ENCODE measurements at regions not wholly inside any gene's neighbourhood (a gene's known extent, or its start where the extent isn't known, plus 50 kb on each side); places are given as distances from the start of the nearest gene placed in this dataset.

DNA sequence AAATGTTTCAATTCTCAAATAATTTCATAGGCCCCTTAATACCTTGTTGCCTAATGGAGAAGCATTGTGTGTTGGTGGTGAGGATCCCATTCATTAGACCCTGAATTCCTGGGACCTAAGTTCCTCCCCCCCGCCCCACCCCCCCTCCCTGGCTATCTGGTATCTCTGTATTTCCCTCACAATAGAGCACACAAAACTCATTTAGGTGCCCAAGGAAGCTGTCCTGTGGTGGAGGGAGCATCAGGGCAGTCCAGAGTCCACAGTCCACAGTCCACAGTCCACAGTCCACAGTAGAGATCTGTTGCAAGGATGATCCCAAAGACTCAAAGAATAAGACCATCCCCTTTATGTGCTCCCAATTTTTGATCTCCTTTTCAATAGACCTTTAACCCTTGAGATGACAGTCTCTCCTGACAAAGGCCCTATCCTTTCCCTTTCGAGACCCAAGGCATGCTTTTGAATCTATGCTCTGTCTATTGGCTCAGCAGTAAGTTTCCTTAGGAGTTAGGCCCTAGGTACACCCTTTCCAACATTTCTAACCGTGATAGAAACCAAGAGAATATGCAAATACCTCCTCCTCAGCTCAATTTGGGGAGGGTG, 123.9 kb downstream of the ZBTB18 start:
- TF ChIP-seq REPIN1 (tag by site-specific recombination; IDR thresholded peaks at IDR 0.05; ENCODE audit: low read depth): no peak
- TF ChIP-seq, protein P1, sequence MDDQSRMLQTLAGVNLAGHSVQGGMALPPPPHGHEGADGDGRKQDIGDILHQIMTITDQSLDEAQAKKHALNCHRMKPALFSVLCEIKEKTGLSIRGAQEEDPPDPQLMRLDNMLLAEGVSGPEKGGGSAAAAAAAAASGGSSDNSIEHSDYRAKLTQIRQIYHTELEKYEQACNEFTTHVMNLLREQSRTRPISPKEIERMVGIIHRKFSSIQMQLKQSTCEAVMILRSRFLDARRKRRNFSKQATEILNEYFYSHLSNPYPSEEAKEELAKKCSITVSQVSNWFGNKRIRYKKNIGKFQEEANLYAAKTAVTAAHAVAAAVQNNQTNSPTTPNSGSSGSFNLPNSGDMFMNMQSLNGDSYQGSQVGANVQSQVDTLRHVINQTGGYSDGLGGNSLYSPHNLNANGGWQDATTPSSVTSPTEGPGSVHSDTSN (CRISPR knock-in tag; IDR thresholded peaks at IDR 0.05): no peak
- no peak for TF ChIP-seq ZNF10 (tag by site-specific recombination; IDR thresholded peaks at IDR 0.05)
- TF ChIP-seq, protein P2, sequence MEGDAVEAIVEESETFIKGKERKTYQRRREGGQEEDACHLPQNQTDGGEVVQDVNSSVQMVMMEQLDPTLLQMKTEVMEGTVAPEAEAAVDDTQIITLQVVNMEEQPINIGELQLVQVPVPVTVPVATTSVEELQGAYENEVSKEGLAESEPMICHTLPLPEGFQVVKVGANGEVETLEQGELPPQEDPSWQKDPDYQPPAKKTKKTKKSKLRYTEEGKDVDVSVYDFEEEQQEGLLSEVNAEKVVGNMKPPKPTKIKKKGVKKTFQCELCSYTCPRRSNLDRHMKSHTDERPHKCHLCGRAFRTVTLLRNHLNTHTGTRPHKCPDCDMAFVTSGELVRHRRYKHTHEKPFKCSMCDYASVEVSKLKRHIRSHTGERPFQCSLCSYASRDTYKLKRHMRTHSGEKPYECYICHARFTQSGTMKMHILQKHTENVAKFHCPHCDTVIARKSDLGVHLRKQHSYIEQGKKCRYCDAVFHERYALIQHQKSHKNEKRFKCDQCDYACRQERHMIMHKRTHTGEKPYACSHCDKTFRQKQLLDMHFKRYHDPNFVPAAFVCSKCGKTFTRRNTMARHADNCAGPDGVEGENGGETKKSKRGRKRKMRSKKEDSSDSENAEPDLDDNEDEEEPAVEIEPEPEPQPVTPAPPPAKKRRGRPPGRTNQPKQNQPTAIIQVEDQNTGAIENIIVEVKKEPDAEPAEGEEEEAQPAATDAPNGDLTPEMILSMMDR (tag by site-specific recombination; IDR thresholded peaks at IDR 0.05): no peak
- TF ChIP-seq YY1 (tag by site-specific recombination; IDR thresholded peaks at IDR 0.05): no peak
- no peak for TF ChIP-seq ZNF121 (tag by site-specific recombination; IDR thresholded peaks at IDR 0.05)
- no peak for TF ChIP-seq ZNF837 (tag by site-specific recombination; IDR thresholded peaks at IDR 0.05)
- TF ChIP-seq, protein P3, sequence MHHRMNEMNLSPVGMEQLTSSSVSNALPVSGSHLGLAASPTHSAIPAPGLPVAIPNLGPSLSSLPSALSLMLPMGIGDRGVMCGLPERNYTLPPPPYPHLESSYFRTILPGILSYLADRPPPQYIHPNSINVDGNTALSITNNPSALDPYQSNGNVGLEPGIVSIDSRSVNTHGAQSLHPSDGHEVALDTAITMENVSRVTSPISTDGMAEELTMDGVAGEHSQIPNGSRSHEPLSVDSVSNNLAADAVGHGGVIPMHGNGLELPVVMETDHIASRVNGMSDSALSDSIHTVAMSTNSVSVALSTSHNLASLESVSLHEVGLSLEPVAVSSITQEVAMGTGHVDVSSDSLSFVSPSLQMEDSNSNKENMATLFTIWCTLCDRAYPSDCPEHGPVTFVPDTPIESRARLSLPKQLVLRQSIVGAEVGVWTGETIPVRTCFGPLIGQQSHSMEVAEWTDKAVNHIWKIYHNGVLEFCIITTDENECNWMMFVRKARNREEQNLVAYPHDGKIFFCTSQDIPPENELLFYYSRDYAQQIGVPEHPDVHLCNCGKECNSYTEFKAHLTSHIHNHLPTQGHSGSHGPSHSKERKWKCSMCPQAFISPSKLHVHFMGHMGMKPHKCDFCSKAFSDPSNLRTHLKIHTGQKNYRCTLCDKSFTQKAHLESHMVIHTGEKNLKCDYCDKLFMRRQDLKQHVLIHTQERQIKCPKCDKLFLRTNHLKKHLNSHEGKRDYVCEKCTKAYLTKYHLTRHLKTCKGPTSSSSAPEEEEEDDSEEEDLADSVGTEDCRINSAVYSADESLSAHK (tag by site-specific recombination; IDR thresholded peaks at IDR 0.05): no peak
- no peak for TF ChIP-seq ZNF830 (tag by site-specific recombination; IDR thresholded peaks at IDR 0.05; ENCODE audit: low read depth)
- TF ChIP-seq, protein P4, sequence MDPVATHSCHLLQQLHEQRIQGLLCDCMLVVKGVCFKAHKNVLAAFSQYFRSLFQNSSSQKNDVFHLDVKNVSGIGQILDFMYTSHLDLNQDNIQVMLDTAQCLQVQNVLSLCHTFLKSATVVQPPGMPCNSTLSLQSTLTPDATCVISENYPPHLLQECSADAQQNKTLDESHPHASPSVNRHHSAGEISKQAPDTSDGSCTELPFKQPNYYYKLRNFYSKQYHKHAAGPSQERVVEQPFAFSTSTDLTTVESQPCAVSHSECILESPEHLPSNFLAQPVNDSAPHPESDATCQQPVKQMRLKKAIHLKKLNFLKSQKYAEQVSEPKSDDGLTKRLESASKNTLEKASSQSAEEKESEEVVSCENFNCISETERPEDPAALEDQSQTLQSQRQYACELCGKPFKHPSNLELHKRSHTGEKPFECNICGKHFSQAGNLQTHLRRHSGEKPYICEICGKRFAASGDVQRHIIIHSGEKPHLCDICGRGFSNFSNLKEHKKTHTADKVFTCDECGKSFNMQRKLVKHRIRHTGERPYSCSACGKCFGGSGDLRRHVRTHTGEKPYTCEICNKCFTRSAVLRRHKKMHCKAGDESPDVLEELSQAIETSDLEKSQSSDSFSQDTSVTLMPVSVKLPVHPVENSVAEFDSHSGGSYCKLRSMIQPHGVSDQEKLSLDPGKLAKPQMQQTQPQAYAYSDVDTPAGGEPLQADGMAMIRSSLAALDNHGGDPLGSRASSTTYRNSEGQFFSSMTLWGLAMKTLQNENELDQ (tag by site-specific recombination; IDR thresholded peaks at IDR 0.05; ENCODE audit: low read depth): no peak
- TF ChIP-seq ZNF155 (tag by site-specific recombination; IDR thresholded peaks at IDR 0.05): no peak
- TF ChIP-seq, protein P5, sequence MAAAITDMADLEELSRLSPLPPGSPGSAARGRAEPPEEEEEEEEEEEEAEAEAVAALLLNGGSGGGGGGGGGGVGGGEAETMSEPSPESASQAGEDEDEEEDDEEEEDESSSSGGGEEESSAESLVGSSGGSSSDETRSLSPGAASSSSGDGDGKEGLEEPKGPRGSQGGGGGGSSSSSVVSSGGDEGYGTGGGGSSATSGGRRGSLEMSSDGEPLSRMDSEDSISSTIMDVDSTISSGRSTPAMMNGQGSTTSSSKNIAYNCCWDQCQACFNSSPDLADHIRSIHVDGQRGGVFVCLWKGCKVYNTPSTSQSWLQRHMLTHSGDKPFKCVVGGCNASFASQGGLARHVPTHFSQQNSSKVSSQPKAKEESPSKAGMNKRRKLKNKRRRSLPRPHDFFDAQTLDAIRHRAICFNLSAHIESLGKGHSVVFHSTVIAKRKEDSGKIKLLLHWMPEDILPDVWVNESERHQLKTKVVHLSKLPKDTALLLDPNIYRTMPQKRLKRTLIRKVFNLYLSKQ (tag by site-specific recombination; IDR thresholded peaks at IDR 0.05; ENCODE audit: borderline replicate concordance): no peak
- TF ChIP-seq ZNF138 (tag by site-specific recombination; IDR thresholded peaks at IDR 0.05; ENCODE audit: borderline replicate concordance): no peak
- TF ChIP-seq ZNF510 (tag by site-specific recombination; IDR thresholded peaks at IDR 0.05; ENCODE audit: insufficient replicate concordance): no peak
